ENCODE measurements at regions not wholly inside any gene's neighbourhood (a gene's known extent, or its start where the extent isn't known, plus 50 kb on each side); places are given as distances from the start of the nearest gene placed in this dataset.
"Not testable (repeated sequence)": the region's sequence is repeated elsewhere in the genome, so short reads cannot be mapped to it uniquely, and the experiment has no call there.

DNA sequence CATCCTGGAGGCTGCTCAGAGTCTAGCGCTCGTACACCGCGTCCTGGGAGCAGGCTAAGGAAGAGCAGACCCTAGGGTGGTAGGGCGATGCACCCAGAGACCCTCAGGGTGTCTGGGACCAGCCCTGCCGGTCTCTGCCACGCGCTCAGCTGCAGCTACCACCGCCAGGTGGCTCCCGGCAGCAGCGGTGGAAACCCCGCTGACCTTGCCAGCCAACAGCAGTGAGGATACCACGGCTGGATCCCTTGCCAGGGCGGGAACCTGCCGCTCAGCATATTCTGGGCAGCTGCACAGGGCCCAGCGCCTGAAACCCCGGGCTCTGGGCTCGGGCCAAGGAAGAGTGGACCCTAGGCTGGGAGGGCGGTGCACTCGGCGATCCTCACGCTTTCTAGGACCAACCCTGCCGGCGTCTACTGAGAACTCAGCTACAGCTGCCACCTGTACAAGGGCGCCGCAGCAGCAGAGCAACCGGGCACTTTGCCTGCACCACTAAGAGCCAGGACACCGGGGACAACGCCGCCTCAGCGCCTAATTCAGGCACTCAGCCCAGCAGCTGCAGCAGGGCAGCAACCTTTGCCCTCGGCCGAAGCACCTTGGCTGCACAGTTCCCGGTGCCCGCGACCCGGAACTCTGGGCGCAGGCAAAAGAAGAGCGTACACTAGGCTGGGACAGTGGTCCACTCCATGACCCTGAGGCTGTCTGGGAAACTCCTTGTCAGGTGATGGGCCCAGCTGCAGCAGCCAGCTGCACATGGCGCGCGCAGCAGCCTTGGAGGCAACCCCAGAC, 80.8 kb downstream of the POTEB2 start:
- not testable (repeated sequence) for H3K36me3 ChIP-seq; H3K9me3 ChIP-seq; H3K27ac ChIP-seq; H3K4me3 ChIP-seq; H3K27me3 ChIP-seq; DNase-seq (ENCODE audit: low spot score); H3K4me1 ChIP-seq

DNA sequence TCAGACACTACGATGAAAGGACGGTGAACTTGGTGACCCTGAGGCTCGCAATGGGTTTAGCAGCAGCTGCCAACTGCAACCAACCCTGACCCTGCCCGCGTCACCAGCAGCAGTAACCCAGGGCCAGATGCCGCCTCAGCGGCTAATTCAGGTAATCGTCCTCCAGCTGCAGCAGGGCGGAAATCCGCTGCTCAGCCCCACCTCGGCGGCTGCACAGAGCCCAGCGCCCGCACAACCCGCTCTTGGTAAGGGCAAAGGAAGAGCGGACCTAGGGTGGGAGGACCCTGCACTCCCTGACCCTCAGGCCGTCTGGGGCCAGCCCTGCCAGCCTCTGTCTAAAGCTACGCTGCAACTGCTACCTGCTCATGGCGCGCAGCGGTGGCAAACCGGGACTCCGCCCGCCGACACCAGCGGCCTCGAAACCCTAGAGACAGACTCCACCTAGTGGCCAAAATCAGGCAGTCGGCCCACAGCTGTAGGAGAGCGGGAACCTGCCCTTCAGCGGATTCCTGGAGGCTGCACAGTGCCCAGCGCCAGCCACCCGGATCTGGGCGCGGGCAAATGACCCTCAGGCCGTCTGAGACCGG, 82.4 kb downstream of the POTEB2 start:
- not testable (repeated sequence) for H3K27ac ChIP-seq; DNase-seq (ENCODE audit: low spot score); H3K4me1 ChIP-seq; H3K27me3 ChIP-seq; H3K9me3 ChIP-seq; H3K4me3 ChIP-seq; H3K36me3 ChIP-seq

DNA sequence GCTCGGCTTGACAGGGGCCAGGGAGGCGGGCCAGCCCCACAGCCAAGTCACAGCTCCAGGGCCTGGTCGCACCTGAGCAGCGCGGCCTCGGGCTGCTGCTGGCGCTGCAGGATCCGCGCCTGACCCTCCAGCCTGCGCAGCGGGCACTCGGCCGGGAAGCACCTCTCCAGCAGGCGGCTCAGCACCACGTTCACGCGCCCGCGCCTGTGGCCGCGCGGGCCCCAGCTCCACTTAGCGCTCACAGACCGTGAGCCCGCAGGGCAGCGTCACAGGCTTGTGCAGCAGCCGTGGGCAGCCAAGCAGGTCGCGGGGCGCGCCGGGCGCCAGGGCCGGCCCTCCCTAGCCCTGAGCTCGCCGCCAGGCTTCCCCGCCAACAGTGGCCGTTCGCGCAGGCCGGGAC, 90.7 kb downstream of the POTEB2 start:
- H3K36me3 ChIP-seq; H3K4me3 ChIP-seq; DNase-seq (ENCODE audit: low spot score); H3K9me3 ChIP-seq; H3K27ac ChIP-seq; H3K4me1 ChIP-seq; H3K27me3 ChIP-seq: not testable (repeated sequence)

DNA sequence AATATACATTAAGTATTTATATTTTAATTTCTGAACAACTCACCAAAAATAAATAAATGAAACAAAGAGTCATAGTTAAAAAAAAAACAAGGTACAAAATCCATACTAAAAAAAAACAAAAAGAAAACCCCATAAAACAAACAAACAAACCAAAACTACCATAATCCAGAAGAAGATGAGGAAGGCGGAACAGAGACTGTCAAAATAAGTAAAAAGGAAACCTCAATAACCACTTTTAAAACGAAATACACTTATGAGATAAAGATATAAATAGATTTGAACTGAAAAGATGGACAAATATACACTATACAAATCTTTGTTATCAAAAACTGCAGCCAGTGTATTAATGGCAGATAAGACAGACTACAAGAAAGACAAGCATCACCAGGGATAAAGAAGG, 98.2 kb downstream of the POTEB2 start:
- H3K27ac ChIP-seq; H3K9me3 ChIP-seq; DNase-seq (ENCODE audit: low spot score); H3K4me1 ChIP-seq; H3K27me3 ChIP-seq; H3K36me3 ChIP-seq; H3K4me3 ChIP-seq: not testable (repeated sequence)

DNA sequence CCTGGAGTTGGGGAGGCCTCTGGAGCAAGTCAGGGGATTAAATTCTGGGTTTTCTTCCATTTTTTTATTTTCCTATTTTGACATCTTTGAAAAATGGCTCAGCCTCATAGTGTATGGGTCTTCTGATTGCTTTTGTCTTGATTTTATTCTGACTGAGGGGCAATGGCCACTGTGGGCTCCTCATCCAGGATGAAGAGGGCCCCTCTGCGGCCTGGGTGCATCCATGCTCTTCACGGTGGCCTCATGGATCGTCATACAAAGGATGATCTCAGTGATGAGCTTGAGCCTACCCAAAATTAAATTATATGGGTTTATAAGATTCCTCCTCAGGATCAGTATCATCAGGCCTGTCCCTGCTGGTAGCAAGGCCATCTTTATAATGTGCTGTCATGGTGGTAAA, 103.7 kb downstream of the POTEB2 start:
- not testable (repeated sequence) for H3K9me3 ChIP-seq; H3K4me3 ChIP-seq; H3K27ac ChIP-seq; H3K36me3 ChIP-seq; H3K27me3 ChIP-seq; DNase-seq (ENCODE audit: low spot score); H3K4me1 ChIP-seq

DNA sequence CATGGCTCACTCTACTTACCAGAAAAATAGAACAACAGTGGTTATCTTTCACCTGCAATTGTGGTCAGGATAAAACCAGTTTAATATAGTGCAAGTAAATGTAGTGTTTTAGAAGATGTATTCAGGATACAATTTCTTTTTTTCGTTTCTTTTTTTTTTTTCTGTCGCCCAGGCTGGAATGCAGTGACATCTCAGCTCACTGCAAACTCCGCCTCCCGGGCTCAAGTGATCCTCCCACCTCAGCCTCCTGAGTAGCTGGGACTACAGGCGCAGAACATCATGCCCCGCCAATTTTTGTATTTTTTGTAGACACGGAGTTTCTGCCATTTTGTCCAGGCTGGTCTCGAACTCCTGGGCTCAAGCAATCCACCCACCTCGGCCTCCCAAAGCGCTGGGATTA, 109.7 kb downstream of the POTEB2 start:
- not testable (repeated sequence) for DNase-seq (ENCODE audit: low spot score); H3K36me3 ChIP-seq; H3K4me1 ChIP-seq; H3K9me3 ChIP-seq; H3K4me3 ChIP-seq; H3K27ac ChIP-seq; H3K27me3 ChIP-seq

DNA sequence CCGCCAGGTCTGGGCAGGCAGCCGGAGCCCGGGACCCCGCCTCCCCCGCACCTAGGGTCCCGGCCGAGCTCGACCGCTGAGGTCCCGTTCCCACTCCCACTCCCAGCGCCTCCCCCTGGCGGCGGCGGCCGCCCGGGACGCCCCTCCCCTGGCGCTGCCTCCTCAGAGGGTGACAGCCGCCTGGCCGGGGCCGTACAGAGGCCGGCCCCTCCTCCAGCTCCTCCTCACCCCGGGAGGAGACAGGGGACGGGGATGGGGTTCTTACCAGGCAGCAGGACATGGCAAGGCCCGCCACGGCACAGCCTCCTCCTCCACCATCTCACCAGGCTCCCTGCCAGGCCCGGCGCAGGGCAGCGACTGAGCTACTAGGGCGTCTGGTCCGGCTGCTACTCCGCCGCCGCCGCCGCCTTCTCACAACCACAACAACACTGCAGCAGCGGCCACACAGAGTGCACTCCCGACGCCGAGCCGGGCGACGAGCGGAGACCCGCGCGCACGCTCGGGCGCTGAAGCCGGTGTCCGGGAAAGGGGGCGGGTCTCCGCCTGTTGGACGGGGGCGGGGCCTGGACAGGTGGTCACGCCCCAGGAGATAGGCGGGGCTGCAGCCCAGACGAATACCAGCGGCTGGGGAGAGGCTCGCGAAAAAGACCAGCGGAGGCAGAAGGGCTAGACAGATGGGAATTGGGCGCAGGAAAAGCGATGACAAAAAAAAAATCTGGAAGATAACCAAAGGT, 110.3 kb downstream of the POTEB2 start:
- DNase-seq (ENCODE audit: low spot score); H3K36me3 ChIP-seq; H3K27ac ChIP-seq; H3K27me3 ChIP-seq; H3K4me1 ChIP-seq; H3K9me3 ChIP-seq: not testable (repeated sequence)
- H3K4me3 ChIP-seq, result peak overlapping the region in 1 of 2 donors; percentile 30

DNA sequence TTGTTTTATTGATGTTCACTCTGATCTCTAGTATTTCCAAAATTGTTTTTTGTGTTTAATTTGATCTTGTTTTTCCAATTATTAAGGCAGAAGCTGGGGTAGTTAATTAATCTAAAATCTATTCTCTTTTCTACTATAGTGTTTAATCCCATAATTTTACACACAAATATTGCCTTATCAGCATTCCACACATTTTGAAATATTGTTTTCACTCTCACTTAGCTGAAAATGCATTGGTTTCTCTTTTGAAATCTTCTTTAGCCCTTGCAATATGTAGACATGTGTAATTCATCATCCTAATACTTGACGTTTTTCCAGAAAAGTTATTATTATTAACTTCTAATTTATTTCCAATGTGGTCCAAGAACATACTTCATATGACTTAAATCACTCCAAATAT, 132.6 kb downstream of the POTEB2 start:
- H3K9me3 ChIP-seq; H3K4me1 ChIP-seq; H3K36me3 ChIP-seq; H3K4me3 ChIP-seq; DNase-seq (ENCODE audit: low spot score); H3K27me3 ChIP-seq; H3K27ac ChIP-seq: not testable (repeated sequence)

Data from right atrium auricular region (tissue), 2 donors.